ENCODE measurements at regions not wholly inside any gene's neighbourhood (a gene's known extent, or its start where the extent isn't known, plus 50 kb on each side); places are given as distances from the start of the nearest gene placed in this dataset.

DNA sequence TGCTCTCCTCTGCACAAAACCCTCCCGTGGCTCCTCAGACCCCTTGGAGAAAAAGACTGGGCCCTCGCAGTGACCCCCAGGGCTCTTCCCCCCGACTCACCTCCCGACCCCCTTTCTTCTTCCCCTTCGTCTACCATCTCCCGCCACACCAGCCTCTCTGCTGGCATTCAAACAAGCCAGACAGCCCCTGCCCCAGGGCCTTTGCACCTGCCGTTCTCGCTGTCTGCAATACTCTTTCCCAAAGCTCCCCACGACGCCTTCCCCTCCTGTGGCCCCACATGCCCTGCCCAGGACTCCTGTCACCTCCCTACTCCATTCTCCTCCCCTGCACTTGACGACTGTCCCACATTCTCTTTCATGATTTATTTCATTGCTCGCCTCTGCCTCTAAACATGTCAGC, 115.7 kb downstream of the PHETA1 start:
- TF ChIP-seq, protein P1, sequence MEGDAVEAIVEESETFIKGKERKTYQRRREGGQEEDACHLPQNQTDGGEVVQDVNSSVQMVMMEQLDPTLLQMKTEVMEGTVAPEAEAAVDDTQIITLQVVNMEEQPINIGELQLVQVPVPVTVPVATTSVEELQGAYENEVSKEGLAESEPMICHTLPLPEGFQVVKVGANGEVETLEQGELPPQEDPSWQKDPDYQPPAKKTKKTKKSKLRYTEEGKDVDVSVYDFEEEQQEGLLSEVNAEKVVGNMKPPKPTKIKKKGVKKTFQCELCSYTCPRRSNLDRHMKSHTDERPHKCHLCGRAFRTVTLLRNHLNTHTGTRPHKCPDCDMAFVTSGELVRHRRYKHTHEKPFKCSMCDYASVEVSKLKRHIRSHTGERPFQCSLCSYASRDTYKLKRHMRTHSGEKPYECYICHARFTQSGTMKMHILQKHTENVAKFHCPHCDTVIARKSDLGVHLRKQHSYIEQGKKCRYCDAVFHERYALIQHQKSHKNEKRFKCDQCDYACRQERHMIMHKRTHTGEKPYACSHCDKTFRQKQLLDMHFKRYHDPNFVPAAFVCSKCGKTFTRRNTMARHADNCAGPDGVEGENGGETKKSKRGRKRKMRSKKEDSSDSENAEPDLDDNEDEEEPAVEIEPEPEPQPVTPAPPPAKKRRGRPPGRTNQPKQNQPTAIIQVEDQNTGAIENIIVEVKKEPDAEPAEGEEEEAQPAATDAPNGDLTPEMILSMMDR (IDR thresholded peaks at IDR 0.05), result no peak
- TF ChIP-seq POLR2A (IDR thresholded peaks at IDR 0.05) (no peak), POLR2AphosphoS5 (IDR thresholded peaks at IDR 0.05) (no peak)

Data from breast epithelium (tissue), 3 donors.